Fibroblast of lung (primary cell): ENCODE measurements at regions not wholly inside any gene's neighbourhood (a gene's known extent, or its start where the extent isn't known, plus 50 kb on each side); places are given as distances from the start of the nearest gene placed in this dataset.

Experiments used
- EZH2 ChIP-seq: IDR thresholded peaks from 2 replicates; pipeline ENCODE4 v1.5.1; 2012; ENCODE audit warnings: low read length, control low read depth, mild to moderate bottlenecking; ENCODE audit errors: missing control alignments
- TF ChIP-seq, protein P1 (sequence below), 2 donors: IDR thresholded peaks in 1 of 2; conservative IDR thresholded peaks in 1 of 2; 1 replicate in 1 of 2; 2 replicates in 1 of 2; pipeline ENCODE4 v1.5.1; 2011 to 2012; ENCODE audit warnings: low read length in 2 of 2, control low read depth in 1 of 2, inconsistent platforms in 1 of 2, low read depth in 1 of 2, mild to moderate bottlenecking in 1 of 2

DNA sequence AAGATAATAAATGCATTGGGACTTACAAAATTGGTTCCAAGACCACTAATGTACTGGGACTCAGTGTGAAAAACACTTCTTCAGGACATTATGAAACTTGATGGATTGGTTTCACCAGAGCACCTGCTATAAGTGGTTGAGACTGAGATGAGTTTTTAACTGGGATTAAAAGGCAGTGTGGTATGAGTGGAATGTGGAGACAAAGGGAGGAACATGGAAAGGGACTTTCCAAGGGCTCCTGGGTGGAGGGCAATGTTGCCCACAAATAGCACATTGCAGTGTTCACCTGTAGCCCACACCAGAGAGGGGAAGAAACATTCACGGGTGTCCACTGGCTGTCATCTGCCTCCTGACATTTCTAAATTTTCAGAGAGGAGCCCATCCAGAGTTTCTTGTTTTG lies 253.3 kb upstream of the TANK start:
- TF ChIP-seq, protein P1, sequence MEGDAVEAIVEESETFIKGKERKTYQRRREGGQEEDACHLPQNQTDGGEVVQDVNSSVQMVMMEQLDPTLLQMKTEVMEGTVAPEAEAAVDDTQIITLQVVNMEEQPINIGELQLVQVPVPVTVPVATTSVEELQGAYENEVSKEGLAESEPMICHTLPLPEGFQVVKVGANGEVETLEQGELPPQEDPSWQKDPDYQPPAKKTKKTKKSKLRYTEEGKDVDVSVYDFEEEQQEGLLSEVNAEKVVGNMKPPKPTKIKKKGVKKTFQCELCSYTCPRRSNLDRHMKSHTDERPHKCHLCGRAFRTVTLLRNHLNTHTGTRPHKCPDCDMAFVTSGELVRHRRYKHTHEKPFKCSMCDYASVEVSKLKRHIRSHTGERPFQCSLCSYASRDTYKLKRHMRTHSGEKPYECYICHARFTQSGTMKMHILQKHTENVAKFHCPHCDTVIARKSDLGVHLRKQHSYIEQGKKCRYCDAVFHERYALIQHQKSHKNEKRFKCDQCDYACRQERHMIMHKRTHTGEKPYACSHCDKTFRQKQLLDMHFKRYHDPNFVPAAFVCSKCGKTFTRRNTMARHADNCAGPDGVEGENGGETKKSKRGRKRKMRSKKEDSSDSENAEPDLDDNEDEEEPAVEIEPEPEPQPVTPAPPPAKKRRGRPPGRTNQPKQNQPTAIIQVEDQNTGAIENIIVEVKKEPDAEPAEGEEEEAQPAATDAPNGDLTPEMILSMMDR (conservative IDR thresholded peaks at IDR 0.05 in 1 of 2, IDR thresholded peaks at IDR 0.05 in 1 of 2; ENCODE audit: low read depth in 1 of 2, low read length in 2 of 2) = no peak
- no peak for TF ChIP-seq EZH2
